OCI-LY7 (cell line): ENCODE measurements at regions not wholly inside any gene's neighbourhood (a gene's known extent, or its start where the extent isn't known, plus 50 kb on each side); places are given as distances from the start of the nearest gene placed in this dataset.

ENCODE experiments used
- CTCF ChIP-seq: fragments of 200-600 bp; sonication (generic); conservative IDR thresholded peaks from 2 replicates; pipeline ENCODE4 v1.5.1; 2014; ENCODE audit warnings: mild to moderate bottlenecking, antibody characterized with exemption, low read length, moderate library complexity, mixed read lengths
- EZH2phosphoT487 ChIP-seq: fragments of 200-600 bp; sonication (generic); IDR thresholded peaks from 2 replicates; pipeline ENCODE4 v1.6.1; 2018; ENCODE audit warnings: low read depth, borderline replicate concordance, mild to moderate bottlenecking, mixed run types, antibody characterized with exemption, low read length, moderate library complexity, mixed read lengths

GRCh38 chr6:91498576-91498975, 911.7 kb upstream of the MAP3K7 start:
- TF ChIP-seq CTCF (no peak), EZH2phosphoT487 (no peak)
